ENCODE measurements at regions not wholly inside any gene's neighbourhood (a gene's known extent, or its start where the extent isn't known, plus 50 kb on each side); places are given as distances from the start of the nearest gene placed in this dataset.
A peak's percentile ranks its signal among the peaks of the same experiment; 100 is the strongest.
"Not testable (repeated sequence)": the region's sequence is repeated elsewhere in the genome, so short reads cannot be mapped to it uniquely, and the experiment has no call there.

DNA sequence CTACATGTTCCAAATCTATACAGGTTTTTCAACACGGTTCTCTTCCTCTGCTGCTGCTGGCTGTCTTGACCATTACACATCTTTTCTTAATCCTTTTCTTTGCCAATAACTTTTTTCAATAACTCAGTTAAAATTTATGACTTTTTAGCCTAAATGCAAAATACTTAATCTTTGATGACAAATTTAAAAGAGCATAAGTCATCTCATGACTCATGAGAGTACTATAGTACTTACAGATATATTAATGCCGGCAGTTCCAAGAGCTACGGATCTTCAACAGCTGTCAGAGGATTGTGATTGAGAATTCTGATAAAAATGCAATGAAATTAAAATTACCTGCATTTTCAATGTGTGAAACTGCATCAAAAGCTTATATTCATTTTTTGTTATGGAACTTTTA, 105.5 kb downstream of the KPNA2 start:
- DNase-seq (ENCODE audit: low read depth in 2 of 2), result no peak

DNA sequence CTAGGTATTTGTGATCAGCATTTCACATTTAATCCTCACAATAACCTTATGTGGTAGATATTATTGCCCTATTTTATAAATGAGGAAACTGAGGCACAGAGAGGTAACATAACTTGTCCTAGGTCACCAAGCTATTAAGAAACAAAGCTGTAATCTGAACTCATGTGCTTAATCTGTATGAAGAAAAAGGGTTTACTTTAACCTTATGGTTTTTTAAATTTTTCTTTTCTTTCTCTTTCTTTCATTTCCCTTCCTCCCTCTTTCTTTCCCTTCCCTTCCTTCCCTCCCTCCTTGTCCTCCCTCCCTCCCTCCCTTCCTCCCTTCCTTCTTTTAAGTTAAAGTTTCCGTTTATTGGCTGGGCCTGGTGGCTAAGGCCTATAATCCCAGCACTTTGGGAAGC, 105.2 kb upstream of the AMZ2 start:
- no peak for DNase-seq (ENCODE audit: low read depth in 2 of 2)

DNA sequence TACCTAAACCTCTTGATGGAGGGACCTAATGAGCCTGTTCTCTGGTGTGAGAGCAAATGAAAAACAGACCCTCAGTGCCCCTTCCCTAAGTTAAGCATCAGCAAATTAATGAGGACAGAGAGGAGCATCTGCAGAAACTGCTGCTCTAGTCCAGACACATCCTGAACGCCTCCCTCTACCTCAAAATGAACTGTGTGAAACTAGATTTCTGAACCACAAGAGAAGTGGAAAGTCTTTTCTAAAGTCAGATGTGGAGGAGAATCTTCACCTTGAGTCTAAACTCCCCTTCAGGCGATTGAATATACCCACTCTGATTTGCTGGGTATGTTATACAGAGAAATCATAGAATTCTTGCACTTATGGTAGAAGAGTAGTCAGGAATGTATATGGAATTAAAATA, 104.4 kb upstream of the AMZ2 start:
- no peak for DNase-seq (ENCODE audit: low read depth in 2 of 2)

DNA sequence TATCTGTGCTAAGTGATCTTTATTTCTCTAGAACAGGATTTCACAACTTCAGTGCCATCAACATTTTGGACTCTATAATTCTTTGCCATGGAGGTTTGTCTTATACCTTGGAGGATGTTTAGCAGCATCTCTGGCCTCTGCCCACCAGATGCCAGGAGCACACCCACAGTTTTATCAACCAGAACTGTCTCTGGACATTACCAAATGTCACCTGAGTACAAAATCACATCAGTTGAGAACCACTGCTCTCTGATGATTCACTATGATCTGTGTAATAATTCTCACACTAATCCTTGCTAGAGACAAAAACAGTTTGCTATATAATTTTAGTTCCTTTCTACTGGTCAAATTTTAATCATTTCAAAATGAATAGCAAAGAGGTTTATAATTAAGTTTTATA, 102.8 kb upstream of the AMZ2 start:
- no peak for DNase-seq (ENCODE audit: low read depth in 2 of 2)

DNA sequence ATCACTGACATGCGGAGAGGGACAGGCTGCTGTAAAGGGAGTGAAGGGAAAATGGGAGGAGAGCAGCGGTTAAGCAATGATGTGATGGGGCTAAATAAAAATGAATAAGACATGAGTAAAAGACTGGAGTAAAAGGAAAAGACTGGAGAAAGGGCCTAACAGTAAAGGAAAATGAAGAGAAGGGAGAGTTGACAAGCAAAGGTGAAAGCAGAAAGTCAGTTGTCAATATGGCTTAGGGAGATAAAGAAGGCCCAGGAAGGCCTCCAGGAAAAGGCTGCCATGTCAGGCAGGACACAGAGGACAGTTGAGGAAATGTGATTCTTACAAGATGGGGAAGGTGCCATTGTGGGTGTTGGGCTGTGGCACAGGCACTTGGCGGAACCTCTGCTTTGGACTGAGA, 98.9 kb upstream of the AMZ2 start:
- no peak for DNase-seq (ENCODE audit: low read depth in 2 of 2)

DNA sequence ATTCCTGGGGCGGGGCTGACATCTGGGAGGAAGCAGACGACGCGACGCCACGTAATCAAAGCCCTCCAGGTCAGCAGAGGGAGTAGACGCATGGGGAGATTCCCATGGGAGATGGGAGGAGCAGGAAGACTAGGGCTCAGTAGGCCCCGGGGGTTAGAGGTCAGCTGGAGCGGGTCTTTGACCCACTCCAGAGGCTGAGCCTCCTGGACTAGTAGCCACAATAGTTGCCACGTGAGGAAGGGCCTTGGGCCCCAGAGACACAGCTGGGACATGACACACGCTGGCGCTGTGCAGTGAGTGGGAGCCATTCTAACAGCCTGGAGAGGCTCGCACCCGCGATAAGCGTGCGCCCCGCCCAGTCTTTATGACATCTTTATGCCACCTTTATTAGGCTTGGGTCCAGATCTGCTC, 95.7 kb upstream of the AMZ2 start:
- no peak for DNase-seq (ENCODE audit: low read depth in 2 of 2)

DNA sequence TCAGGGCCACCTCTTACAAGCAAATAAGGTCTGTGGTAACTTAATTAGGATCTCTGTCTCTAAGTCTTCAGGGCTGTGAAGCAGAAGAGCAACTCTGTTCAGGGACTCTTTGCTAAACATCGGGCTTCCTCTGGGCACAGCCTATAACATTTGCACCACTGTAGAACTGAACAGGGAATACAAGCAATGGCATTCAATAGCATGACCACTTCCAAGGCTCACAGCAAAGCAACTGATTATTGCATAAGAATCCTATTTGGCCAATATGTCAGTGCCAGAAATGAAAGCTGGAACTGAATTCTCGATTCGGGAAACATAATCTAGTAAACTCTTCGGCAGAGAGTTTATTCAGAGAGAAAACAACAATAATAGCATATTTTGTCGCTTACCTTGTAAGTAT, 92.2 kb upstream of the AMZ2 start:
- DNase-seq (ENCODE audit: low read depth in 2 of 2), result no peak

DNA sequence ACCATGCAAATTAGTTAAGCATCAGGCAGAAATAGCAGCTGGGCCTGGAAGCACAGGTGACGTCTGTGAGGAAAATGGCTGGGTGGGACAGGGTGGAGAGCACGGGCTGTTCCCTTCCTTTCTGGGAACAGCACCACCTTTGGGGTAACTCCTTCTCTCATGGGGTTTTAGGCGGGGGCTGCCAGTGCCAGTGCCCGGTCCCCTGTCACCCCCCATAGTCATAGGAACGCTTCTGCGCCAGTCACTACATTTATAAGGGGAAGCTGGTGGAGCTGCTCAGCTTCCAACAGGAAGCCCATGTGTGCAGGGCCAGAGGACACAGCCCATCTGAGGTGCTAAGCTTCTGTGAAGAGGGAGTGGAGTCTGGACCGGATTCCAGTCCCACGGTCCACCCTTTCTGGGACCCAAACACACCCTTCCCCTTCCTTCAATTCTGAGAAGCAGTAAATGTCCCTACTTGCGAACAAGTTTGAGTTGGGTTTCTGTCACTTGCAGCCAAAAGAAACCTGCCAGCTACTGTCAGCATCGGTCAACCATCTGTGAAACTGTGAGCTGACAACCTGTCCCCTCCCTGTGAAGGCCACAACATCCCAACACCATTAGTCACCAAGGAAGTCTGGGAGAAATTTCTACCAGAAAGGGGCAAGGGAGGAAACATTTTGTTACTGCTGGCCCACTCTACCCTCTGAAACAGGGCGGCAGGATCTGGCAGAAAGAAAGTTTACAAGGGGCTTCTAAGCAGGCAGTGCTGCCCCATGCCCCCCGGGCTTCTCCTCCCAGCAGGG, 86.0 kb upstream of the AMZ2 start:
- DNase-seq (ENCODE audit: low read depth in 2 of 2), result no peak

DNA sequence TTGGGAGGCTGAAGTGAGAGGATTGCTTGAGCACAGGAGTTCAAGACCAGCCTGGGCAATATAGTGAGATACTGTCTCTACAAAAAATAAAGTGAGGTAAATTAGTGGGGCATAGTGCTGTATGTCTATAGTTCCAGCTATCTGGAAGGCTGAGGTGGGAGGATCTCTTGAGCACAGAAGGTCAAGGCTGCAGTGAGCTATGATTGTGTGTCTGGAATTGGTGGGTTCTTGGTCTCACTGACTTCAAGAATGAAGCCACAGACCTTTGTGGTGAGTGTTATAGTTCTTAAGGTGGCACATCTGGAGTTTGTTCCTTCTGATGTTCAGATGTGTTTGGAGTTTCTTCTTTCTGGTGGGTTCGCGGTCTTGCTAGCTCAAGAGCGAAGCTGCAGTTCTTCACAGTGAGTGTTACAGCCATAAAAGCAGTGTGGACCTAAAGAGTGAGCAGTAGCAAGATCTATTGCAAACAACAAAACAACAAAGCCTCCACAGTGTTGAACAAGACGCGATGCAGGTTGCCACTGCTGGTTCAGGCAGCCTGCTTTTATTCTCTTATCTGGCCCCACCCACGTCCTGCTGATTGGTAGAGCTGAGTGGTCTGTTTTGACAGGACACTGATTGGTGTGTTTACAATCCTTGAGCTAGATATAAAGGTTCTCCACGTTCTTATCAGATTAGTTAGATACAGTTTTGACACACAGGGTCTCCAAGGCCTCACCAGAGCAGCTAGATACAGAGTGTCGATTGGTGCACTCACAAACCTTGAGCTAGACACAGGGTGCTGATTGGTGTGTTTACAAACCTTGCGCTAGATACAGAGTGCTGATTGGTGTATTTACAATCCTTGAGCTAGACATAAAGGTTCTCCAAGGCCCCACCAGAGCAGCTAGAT, 79.3 kb upstream of the AMZ2 start:
- not testable (repeated sequence) for DNase-seq (ENCODE audit: low read depth in 2 of 2)

DNA sequence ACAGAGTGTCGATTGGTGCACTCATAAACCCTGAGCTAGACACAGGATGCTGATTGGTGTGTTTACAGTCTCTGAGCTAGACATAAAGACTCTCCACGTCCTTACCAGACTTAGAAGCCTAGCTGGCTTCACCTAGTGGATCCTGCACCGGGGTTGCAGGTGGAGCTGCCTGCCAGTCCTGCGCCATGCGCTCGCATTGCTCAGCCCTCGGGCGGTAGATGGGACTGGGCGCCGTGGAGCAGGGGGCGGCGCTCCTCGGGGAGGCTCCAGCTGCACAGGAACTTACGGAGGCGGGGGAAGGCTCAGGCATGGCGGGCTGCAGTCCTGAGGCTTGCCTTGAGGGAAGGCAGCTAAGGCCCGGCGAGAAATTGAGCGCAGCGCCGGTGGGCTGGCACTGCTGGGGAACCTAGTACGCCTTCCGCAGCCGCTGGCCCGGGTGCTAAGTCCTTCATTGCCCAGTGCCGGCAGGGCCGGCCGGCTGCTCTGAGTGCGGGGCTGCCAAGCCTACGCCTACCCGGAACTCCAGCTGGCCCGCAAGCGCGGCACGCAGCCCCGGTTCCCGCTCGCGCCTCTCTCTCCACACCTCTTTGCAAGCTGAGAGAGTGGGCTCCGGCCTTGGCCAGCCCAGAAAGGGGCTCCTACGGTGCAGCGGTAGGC, 78.5 kb upstream of the AMZ2 start:
- DNase-seq (ENCODE audit: low read depth in 2 of 2), result not testable (repeated sequence)

DNA sequence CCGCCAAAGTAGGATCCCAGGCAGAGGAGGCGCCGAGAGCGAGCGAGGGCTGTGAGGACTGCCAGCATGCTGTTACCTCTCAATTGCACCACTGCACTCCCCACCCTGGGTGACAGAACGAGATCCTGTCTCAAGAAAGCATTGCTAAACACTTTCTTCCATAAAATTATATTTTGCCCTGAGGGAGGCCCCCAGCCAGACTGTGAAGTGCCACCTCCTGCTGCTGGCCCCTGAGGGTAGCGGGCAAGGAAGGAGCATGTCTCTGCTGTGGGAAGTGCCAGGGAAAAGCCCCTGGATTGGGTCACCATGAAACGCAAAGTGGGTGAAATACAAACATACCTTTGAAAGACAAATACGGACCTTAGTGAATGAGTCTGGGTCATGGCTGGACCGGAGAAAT, 78.0 kb upstream of the AMZ2 start:
- DNase-seq (ENCODE audit: low read depth in 2 of 2), result no peak

DNA sequence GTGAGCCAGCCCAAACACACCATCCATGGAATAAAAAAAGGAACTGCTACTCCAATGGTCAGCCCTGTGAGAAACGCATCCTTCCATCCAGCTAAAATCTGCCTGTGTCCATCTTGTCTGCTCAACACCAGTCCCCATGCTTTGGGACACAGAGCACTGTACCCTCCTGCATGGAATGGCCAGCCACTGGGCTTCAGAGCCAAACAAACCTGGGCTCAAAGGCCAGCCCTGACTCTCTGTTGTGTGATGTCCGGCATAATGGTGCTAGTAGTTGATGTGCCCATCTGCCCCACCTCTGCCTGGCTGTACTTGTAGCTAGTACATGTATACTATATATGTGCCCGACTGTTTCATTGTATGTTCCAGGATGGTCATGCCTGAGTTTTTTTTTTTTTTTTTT, 77.6 kb upstream of the AMZ2 start:
- DNase-seq (ENCODE audit: low read depth in 2 of 2), result no peak

DNA sequence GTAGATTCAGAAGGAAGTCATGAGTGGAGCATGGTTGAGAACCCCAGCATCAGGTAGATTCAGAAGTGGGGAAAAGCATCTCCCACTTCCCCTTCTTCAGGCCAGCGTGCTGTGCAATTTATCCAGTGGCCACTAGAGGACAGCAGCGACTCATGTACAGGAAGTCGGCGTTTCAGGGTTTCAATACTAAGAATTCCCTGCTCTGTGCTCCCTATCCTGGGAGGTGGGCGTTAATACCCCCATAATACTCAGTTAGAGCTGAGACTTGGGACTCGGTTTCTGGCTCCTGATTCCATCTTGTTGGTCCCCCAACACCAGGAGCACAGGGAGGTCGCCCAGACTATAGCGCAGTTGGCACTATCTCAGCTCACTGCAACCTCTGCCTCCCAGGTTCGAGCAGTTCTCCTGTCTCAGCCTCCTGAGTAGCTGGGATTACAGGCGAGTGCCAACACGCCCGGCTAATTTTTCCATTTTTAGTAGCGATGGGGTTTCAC, 75.3 kb upstream of the AMZ2 start:
- peak in 1 of 2 donors; percentile 35 for DNase-seq (ENCODE audit: low read depth in 2 of 2)

DNA sequence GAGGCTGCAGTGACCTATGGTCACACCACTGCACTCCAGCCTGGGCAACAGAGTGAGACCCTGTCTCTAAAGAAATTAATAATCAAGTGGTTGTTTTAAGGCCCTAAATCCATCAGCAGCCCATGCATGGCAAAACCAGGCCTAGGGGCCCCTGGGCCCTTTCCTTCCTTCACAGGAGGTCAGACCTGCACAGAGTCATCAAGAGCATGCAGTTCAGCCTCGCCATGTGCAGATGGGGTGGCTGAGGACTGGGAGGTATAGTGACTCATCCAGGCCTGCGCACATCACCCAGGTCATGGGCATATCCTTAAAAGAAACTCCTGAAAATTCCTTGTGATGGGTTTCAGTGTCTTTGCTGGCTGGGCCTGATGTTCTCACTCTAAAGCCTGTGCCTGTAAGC, 72.4 kb upstream of the AMZ2 start:
- DNase-seq (ENCODE audit: low read depth in 2 of 2), result no peak

DNA sequence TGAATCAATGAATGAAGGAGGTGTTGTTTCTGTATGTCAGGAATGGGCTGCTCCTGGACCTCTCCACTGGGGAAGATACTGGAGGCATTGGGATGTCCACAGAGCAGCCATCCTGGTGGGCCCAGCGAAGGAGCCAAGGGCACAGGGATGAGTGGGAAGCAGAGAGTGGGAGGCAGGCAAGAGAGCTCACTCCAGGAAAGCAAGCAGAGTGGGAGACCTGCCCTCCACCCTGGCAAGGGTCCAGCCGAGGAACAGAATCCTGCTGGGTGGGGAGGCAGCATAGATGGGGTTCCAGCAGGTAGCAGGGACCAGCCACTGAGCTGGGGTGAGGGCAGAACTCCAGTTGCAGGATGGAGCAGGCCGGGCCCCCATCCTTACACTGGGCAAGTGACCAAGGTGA, 71.9 kb upstream of the AMZ2 start:
- no peak for DNase-seq (ENCODE audit: low read depth in 2 of 2)

DNA sequence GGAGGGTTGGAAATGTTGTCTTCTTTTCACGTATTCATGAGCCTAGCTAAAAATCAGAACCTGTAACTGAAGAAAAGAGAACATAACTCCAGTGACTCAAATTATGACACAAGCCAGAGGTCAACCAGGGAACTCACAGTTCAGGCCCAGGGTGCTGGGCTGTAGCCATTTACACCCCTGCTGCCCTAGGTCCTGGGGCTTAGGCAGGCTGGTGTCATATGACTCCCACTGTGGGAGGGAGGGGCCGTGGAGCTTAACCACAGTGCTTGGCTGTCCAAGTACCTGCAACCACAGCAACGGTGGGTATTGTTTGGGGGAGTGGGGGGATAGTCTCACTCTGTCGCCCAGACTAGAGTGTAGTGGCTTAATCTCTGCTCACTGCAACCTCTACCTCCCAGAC, 71.1 kb upstream of the AMZ2 start:
- DNase-seq (ENCODE audit: low read depth in 2 of 2), result no peak

DNA sequence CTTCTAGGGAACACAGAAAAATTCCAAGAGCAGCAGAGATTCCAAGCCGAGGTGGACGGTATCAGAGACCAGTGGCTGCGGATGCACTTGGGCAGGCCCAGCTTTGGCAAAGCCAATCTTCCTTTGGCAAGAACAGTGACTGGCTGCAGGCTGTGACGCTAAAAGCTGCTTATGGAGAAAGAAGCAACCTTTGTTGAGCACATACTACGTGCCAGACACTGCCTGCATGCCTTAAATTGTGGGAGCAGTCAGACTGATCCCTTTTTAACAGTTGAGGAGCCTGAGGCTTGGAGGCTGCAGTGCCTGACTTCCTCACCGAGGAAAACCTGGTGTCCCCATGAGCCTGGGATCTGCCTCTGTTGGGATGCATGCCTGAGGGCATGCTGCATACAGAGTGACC, 69.0 kb upstream of the AMZ2 start:
- DNase-seq (ENCODE audit: low read depth in 2 of 2), result no peak

DNA sequence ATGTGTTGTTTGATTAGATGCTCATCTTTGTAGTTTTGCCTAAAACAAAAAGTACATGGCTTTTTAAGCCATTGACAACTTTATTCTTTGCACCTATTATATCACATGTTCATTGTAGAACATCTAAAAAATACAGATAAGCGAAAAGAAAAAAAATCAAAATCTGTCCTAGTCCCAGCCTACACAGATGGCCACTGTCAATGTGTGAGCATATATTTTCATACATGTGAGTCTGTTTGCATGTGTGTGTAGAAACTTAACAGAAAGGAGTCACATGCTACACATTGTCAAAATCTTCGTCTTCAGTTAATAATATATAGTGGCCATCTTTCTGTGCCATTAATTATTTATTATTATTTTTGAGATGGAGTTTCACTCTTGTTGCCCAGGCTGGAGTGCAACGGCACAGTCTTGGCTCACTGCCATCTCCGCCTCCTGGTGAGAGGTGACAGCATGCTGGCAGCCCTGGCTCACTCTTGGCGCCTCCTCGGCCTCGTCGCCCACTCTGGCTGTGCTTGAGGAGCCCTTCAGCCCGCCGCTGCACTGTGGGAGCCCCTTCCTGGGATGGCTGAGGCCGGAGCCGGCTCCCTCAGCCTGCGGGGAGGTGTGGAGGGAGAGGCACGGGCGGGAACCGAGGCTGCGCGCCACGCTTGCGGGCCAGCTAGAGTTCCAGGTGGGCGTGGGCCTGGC, 68.5 kb upstream of the AMZ2 start:
- no peak for DNase-seq (ENCODE audit: low read depth in 2 of 2)

DNA sequence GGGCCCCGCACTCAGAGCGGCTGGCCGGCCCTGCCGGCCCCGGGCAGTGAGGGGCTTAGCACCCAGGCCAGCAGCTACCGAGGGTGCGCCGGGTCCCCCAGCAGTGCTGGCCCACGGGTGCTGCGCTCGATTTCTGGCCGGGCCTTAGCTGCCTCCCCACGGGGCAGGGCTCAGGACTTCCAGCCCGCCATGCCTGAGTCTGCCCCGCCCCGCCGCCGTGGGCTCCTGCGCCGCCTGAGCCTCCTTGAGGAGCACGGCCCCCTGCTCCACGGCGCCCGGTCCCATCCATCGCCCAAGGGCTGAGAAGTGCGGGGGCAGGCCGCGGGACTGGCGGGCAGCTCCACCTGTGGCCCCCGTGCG, 67.9 kb upstream of the AMZ2 start:
- DNase-seq (ENCODE audit: low read depth in 2 of 2), result no peak

DNA sequence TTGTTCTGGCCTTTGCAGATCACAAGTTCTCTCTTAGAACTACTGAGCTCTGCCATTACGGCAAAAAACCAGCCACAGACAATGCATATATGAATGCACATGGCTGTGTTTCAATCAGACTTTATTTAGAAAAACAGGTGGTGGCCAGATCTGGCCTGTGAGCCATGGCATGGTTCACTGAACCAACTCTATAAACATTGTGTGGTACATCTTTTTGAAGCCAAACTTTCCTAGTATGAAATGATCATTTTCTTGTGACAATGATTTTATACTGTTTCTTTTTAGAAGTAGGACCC, 65.9 kb upstream of the AMZ2 start:
- no peak for DNase-seq (ENCODE audit: low read depth in 2 of 2)

DNA sequence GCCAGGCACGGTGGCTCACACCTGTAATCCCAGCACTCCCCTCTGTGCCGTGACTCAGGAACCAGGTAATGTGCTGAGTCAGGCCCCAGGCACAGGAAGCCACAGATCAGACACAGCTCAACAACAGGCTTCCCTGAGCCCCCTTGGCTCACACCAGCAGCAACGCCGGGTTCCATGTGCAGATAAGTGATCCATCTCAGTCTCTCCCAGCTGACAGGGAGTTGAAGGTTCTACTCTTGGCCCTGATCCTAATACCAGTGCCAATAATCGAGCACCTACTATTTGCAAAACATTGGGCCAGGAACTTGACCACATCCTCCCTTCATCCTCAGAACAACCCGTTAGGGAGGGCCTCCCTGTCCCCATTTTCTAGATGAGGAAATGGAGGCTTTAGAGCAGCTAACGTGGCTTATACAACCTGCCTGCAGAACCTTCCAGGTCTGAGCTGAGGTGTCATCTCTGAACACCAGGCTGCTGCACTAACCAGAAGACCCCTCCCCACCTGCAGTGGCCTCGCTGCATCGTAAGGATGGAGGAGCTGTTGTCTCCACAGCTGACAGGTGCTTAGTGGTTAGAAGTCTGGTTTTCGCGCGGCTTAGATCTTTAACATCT, 64.8 kb upstream of the AMZ2 start:
- peak in 1 of 2 donors; percentile 52 for DNase-seq (ENCODE audit: low read depth in 2 of 2)

DNA sequence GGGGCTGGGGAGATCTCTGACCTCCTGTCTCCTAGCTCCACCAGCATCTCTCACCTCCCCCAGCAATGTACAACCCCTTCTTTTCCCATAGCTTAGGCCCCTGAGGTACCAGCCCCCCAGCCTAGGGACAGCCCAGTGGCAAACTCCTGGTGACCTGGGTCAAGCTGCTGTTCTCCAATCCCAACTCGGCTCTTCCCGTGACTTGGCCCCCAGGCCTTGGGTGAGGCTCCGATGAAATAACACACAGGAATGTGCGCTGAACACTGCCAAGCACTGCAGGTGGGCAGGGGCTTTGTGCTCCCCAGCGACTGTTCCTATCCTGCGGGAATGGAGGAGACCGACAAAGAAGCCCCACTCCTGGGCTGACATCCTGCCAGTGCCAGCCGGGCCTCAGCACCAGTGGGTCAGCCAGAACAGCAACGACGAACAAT, 63.7 kb upstream of the AMZ2 start:
- no peak for DNase-seq (ENCODE audit: low read depth in 2 of 2)

All from stimulated activated CD8-positive, alpha-beta memory T cell treated with anti-CD3 and anti-CD28 coated beads, Interleukin-15, amount 100 ng/mL, for 48 hours (primary cell).